ENCODE measurements at regions not wholly inside any gene's neighbourhood (a gene's known extent, or its start where the extent isn't known, plus 50 kb on each side); places are given as distances from the start of the nearest gene placed in this dataset.
"Not testable (repeated sequence)": the region's sequence is repeated elsewhere in the genome, so short reads cannot be mapped to it uniquely, and the experiment has no call there.

DNA sequence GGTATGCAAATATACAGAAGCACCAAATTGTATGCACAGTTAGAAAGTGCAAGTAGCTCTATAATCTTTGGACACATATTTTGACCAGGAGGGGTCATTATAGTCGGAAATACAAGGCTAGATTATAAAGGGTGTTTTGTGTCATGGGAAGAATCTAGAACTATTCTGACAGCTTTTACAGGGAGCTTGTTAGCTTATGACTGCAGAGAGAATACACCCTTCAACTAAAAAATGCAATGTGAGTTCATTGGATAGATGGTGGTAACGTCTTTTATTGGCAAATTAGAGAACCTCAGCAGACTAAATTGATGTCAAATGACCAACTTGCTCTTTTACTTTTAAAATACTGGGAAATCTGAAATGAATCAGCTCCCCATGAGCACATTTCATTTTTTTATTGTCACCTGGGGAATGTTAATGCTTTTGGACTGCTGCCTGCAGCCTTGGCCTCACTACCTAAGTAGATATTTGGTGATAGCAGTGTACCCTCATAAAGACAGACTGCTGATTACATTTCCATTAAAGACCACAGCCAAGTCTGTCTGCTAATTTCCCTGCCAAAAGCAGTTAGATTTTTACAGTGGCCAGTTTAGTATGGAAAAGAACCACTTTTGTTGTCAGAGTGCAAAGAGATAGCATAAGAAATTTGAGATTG, 515.9 kb upstream of the DPPA4 start:
- peaks cover 13 to 30% of the 10 kb centered on the region in 2 donors for H3K9me3 ChIP-seq
- no peaks in the 10 kb centered on the region for H3K36me3 ChIP-seq
- TF ChIP-seq, protein P1, sequence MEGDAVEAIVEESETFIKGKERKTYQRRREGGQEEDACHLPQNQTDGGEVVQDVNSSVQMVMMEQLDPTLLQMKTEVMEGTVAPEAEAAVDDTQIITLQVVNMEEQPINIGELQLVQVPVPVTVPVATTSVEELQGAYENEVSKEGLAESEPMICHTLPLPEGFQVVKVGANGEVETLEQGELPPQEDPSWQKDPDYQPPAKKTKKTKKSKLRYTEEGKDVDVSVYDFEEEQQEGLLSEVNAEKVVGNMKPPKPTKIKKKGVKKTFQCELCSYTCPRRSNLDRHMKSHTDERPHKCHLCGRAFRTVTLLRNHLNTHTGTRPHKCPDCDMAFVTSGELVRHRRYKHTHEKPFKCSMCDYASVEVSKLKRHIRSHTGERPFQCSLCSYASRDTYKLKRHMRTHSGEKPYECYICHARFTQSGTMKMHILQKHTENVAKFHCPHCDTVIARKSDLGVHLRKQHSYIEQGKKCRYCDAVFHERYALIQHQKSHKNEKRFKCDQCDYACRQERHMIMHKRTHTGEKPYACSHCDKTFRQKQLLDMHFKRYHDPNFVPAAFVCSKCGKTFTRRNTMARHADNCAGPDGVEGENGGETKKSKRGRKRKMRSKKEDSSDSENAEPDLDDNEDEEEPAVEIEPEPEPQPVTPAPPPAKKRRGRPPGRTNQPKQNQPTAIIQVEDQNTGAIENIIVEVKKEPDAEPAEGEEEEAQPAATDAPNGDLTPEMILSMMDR (IDR thresholded peaks at IDR 0.05), result no peak
- no peak for DNase-seq (ENCODE audit: low spot score in 2 of 2)
- H3K4me3 ChIP-seq, result no peak overlapping the region
- intact Hi-C loops (cut with DNase I), result no loop called here
- no peaks in the 10 kb centered on the region for H3K27me3 ChIP-seq
- H3K4me1 ChIP-seq, result no peaks in the 10 kb centered on the region
- H3K27ac ChIP-seq, result no peak overlapping the region

GRCh38 chr3:109863701-109864100, 526.4 kb upstream of the DPPA4 start:
- DNase-seq (ENCODE audit: low spot score in 2 of 2), result no peak
- H3K9me3 ChIP-seq, result peaks cover 0 to 10% of the 10 kb centered on the region in 2 donors
- TF ChIP-seq, protein P1 (IDR thresholded peaks at IDR 0.05), result no peak
- no peaks in the 10 kb centered on the region for H3K4me1 ChIP-seq
- H3K27me3 ChIP-seq, result no peaks in the 10 kb centered on the region
- H3K4me3 ChIP-seq, result no peak overlapping the region
- no peak overlapping the region for H3K27ac ChIP-seq
- intact Hi-C loops (cut with DNase I), result no loop called here
- no peaks in the 10 kb centered on the region for H3K36me3 ChIP-seq

DNA sequence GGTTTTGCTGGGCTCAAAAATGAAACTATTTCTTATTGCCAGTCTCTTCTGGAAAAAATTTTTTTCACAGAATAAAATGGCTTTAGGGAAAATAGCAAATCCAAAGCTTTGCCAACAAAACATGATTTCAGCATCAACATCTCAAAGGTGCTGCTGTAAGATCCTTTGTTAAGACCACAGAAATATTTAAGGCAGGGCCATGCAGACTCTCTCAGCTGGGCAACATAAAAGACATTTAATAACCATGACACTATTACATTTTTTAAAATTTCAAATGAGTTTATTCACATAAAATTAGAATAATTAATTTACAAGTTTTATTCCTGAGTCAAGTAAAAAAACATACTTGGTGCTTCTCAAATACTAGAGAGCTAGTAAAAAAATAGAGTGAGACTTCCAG, 527.1 kb upstream of the DPPA4 start:
- intact Hi-C loops (cut with DNase I), result no loop called here
- H3K27me3 ChIP-seq, result no peaks in the 10 kb centered on the region
- TF ChIP-seq, protein P1 (IDR thresholded peaks at IDR 0.05), result no peak
- H3K27ac ChIP-seq, result no peak overlapping the region
- no peak overlapping the region for H3K4me3 ChIP-seq
- H3K36me3 ChIP-seq, result no peaks in the 10 kb centered on the region
- H3K4me1 ChIP-seq, result no peaks in the 10 kb centered on the region
- DNase-seq (ENCODE audit: low spot score in 2 of 2), result no peak
- H3K9me3 ChIP-seq, result peaks cover 0 to 10% of the 10 kb centered on the region in 2 donors

DNA sequence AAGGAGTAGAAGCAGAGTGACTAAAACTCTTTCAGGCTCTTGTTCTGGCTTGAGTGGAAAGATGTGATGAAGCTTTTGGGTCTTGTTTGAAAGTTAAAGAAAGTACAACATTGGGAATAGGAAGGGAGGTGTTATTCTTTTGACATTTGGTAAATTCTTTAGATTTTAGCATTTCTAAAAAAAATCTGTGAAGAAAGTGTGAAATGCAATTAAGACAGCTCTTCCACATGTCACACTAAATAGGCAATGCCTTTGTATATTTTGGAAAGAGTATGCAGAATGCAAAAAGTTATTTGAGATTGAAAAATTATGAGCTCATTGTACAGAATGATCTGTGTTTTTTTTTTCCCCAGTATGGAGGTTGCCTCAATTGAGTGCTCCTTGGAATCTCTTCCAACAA, 532.2 kb upstream of the DPPA4 start:
- no peaks in the 10 kb centered on the region for H3K36me3 ChIP-seq
- no peaks in the 10 kb centered on the region for H3K27me3 ChIP-seq
- TF ChIP-seq, protein P1 (IDR thresholded peaks at IDR 0.05), result no peak
- intact Hi-C loops (cut with DNase I), result no loop called here
- no peak overlapping the region for H3K27ac ChIP-seq
- DNase-seq (ENCODE audit: low spot score in 2 of 2), result no peak
- H3K4me3 ChIP-seq, result no peak overlapping the region
- H3K4me1 ChIP-seq, result no peaks in the 10 kb centered on the region
- peaks cover 0 to 10% of the 10 kb centered on the region in 2 donors for H3K9me3 ChIP-seq

DNA sequence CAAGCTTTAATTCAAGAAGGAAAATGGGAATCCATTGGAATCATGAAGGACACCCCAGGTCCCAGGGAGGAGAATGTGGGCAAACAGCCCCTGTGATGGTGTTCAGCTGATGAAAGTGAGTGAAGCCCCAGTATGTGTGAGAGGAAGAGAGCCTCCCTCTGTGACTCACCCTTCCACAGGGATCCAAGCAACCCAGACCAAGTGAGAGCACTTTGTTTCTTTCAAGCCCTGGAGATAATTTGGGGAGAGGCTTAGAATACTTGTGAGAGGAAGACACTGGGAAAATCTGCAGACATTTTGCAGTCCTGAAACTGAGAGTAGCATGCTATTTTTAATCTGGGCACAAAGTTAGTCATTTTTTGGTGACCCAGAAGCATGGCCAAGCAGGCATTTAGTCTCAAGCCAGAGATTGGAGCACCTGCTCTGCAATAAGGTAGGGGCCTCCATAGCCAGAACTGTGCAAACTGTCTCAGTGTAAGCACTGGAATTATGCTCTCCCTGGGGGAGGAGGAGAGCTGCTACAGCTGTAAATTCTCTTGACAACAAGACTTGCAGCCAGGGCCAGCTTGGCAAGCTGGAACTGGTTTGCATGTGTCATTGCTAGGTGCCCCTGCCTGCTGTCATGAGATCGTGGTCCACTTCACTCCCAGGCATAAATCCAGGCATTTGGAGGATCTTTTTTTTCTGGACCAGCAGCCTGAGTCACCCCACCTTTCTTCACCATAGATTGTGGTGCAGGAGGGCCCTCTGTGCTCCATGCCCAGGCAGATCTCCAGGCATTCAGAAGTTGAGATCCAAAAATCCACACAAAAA, 537.8 kb upstream of the DPPA4 start:
- intact Hi-C loops (cut with DNase I), result no loop called here
- DNase-seq (ENCODE audit: low spot score in 2 of 2), result no peak
- Histone ChIP-seq H3K4me1 (no peaks in the 10 kb centered on the region), H3K4me3 (no peak overlapping the region), H3K27me3 (no peaks in the 10 kb centered on the region), H3K36me3 (no peaks in the 10 kb centered on the region), H3K9me3 (no peaks in the 10 kb centered on the region), H3K27ac (no peak overlapping the region)
- TF ChIP-seq, protein P1 (IDR thresholded peaks at IDR 0.05), result no peak

DNA sequence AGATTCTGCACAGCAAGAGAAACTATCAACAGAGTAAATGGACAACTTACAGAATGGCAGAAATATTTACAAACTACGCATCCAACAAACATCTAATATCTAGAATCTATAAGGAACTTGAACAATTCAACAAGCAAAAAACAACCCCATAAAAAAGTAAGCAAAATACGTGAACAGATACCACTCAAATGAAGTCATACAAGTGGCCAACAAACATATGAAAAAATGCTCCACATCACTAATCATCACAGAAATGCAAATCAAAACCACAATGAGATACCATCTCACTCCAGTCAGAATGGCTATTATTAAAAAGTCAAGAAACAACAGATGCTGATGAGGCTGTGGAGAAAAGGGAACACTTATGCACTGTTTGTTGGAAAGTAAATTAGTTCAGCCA, 540.3 kb upstream of the DPPA4 start:
- DNase-seq (ENCODE audit: low spot score in 2 of 2); H3K36me3 ChIP-seq; H3K27ac ChIP-seq; H3K9me3 ChIP-seq; intact Hi-C loops (cut with DNase I); H3K27me3 ChIP-seq; H3K4me1 ChIP-seq; H3K4me3 ChIP-seq: not testable (repeated sequence)
